HL-60 (cell line): ENCODE measurements at regions not wholly inside any gene's neighbourhood (a gene's known extent, or its start where the extent isn't known, plus 50 kb on each side); places are given as distances from the start of the nearest gene placed in this dataset.

Experiments used
- DNase-seq, 2 experiments: peaks; one replicate each; pipeline ENCODE4 v3.0.0-alpha.2; 2010 to 2020; ENCODE audit warnings: low read depth in 1 of 2, low spot score in 1 of 2
- H3K27ac ChIP-seq: fragments of 250-450 bp; sonication (Bioruptor Pico); replicated peaks from 2 replicates; pipeline ENCODE4 v1.5.1; 2020; ENCODE audit warnings: mild to moderate bottlenecking, moderate library complexity
- H3K27me3 ChIP-seq: fragments of 250-450 bp; sonication (Bioruptor Pico); 2 replicates; pipeline ENCODE4 v1.5.1; 2021; ENCODE audit warnings: mild to moderate bottlenecking, moderate library complexity; ENCODE audit not compliant: insufficient read depth, poor library complexity, severe bottlenecking
- H3K4me3 ChIP-seq: replicated peaks from 2 replicates; pipeline ENCODE4 v1.5.1; 2011; ENCODE audit warnings: mild to moderate bottlenecking, control low read depth, low read length; ENCODE audit not compliant: insufficient read depth
- GABPA ChIP-seq: IDR thresholded peaks from 2 replicates; pipeline ENCODE4 v1.6.1; 2012; ENCODE audit warnings: low read depth
- POLR2AphosphoS5 ChIP-seq: IDR thresholded peaks from 2 replicates; pipeline ENCODE4 v1.6.1; 2012; ENCODE audit warnings: low read depth
- SPI1 ChIP-seq: IDR thresholded peaks from 2 replicates; pipeline ENCODE4 v1.6.1; 2012; ENCODE audit warnings: low read depth, mild to moderate bottlenecking, borderline replicate concordance
- TF ChIP-seq, protein P1 (sequence below): IDR thresholded peaks from one replicate; pipeline ENCODE4 v1.5.1; 2011; ENCODE audit warnings: low read length, control low read depth, inconsistent platforms; ENCODE audit not compliant: insufficient read depth
- TF ChIP-seq, protein P2 (sequence below): IDR thresholded peaks from 2 replicates; pipeline ENCODE4 v1.6.1; 2012; ENCODE audit warnings: low read depth; ENCODE audit not compliant: insufficient replicate concordance

DNA sequence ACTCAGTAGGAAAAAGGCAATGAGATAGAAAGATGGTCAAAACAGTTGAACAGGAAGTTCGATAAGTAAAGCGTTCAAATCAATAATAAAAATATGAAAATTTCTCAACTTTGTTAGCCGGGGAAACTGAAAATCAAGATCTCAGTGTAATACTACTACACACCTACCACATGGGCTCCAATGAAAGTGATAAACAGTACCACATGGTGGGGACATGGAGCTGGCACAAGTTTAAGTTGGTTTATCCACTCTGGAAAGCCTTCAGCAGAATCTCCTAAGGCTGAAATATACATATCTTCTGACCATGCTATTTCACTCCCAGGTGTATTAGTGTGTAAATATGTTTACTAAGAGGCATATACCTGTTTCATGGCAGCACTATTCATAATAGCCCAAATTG lies 126.8 kb downstream of the NXNL2 start:
- Histone ChIP-seq H3K4me3 (no peak overlapping the region), H3K27me3 (no peaks in the 10 kb centered on the region), H3K27ac (no peak overlapping the region)
- no peak for DNase-seq
- TF ChIP-seq, protein P1, sequence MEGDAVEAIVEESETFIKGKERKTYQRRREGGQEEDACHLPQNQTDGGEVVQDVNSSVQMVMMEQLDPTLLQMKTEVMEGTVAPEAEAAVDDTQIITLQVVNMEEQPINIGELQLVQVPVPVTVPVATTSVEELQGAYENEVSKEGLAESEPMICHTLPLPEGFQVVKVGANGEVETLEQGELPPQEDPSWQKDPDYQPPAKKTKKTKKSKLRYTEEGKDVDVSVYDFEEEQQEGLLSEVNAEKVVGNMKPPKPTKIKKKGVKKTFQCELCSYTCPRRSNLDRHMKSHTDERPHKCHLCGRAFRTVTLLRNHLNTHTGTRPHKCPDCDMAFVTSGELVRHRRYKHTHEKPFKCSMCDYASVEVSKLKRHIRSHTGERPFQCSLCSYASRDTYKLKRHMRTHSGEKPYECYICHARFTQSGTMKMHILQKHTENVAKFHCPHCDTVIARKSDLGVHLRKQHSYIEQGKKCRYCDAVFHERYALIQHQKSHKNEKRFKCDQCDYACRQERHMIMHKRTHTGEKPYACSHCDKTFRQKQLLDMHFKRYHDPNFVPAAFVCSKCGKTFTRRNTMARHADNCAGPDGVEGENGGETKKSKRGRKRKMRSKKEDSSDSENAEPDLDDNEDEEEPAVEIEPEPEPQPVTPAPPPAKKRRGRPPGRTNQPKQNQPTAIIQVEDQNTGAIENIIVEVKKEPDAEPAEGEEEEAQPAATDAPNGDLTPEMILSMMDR: no peak
- TF ChIP-seq SPI1 (no peak), GABPA (no peak), POLR2AphosphoS5 (no peak)
- TF ChIP-seq, protein P2, sequence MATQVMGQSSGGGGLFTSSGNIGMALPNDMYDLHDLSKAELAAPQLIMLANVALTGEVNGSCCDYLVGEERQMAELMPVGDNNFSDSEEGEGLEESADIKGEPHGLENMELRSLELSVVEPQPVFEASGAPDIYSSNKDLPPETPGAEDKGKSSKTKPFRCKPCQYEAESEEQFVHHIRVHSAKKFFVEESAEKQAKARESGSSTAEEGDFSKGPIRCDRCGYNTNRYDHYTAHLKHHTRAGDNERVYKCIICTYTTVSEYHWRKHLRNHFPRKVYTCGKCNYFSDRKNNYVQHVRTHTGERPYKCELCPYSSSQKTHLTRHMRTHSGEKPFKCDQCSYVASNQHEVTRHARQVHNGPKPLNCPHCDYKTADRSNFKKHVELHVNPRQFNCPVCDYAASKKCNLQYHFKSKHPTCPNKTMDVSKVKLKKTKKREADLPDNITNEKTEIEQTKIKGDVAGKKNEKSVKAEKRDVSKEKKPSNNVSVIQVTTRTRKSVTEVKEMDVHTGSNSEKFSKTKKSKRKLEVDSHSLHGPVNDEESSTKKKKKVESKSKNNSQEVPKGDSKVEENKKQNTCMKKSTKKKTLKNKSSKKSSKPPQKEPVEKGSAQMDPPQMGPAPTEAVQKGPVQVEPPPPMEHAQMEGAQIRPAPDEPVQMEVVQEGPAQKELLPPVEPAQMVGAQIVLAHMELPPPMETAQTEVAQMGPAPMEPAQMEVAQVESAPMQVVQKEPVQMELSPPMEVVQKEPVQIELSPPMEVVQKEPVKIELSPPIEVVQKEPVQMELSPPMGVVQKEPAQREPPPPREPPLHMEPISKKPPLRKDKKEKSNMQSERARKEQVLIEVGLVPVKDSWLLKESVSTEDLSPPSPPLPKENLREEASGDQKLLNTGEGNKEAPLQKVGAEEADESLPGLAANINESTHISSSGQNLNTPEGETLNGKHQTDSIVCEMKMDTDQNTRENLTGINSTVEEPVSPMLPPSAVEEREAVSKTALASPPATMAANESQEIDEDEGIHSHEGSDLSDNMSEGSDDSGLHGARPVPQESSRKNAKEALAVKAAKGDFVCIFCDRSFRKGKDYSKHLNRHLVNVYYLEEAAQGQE: no peak

DNA sequence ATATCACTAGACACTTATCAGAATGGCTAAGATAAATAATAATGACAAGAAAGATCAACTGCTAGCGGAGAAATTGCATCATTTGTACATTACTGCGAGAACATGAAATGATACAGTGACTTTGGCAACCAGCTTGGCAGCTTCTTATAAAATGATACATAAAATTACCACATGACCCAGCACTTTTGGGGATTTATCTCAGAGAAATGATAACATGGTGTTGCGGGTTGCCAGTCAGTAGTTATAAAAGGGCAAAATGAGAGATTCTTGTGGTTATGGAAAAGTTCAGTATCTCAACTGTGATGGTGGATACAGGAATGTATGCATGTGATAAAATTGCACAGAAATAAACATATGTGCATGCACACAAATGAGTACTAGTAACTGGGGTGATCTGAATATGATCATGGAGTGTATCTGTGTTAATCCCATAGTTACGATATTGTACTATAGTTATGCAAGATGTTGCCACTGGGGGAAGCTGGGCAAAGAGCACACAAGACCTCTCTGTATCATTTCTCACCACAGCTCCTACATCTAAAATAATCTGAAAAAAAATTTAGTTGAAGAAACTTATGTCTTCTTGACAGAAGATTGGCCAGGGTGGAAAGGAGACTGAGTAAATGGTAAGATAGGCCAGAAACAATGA lies 128.9 kb downstream of the NXNL2 start:
- TF ChIP-seq, protein P1: no peak
- no peak for TF ChIP-seq GABPA
- TF ChIP-seq POLR2AphosphoS5: no peak
- no peak for TF ChIP-seq SPI1
- TF ChIP-seq, protein P2: no peak
- Histone ChIP-seq H3K4me3 (no peak overlapping the region), H3K27me3 (no peaks in the 10 kb centered on the region), H3K27ac (no peak overlapping the region)
- DNase-seq: no peak

DNA sequence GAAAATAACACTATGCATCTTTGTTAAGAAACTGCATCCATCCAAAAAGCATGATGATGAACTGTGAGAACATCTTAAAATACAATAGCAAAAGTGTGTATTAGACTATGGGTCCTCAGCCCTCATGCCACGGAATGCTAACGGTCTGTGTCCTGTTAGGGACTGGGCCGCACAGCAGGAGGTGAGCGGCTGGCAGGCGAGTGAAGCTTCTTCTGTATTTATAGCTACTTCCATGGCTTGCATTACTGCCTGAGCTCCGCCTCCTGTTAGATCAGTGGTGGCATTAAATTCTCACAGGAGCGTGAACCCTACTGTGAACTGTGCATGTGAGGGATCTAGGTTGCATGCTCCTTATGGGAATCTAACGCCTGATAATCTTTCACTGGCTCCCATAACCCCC lies 129.8 kb downstream of the NXNL2 start:
- DNase-seq: no peak

More for the DNA sequence above, 129.8 kb downstream of the NXNL2 start:
- H3K4me3 ChIP-seq: no peak overlapping the region
- H3K27ac ChIP-seq: no peak overlapping the region
- TF ChIP-seq, protein P1: no peak
- no peak for TF ChIP-seq POLR2AphosphoS5
- TF ChIP-seq, protein P2: no peak
- no peak for TF ChIP-seq SPI1
- no peak for TF ChIP-seq GABPA
- no peaks in the 10 kb centered on the region for H3K27me3 ChIP-seq
